Karpas-422 (cell line): ENCODE measurements at regions not wholly inside any gene's neighbourhood (a gene's known extent, or its start where the extent isn't known, plus 50 kb on each side); places are given as distances from the start of the nearest gene placed in this dataset.

Experiments
- DNase-seq: peaks from one replicate; pipeline ENCODE4 v3.0.0-alpha.2; 2015
- H2AFZ ChIP-seq: fragments of 200-600 bp; sonication (generic); 2 replicates; pipeline ENCODE4 v1.6.1; 2014; ENCODE audit warnings: antibody characterized with exemption, low read length, mixed read lengths
- H3K27ac ChIP-seq: fragments of 200-600 bp; sonication (generic); 2 replicates; pipeline ENCODE4 v1.5.1; 2014; ENCODE audit warnings: mild to moderate bottlenecking, low read length, moderate library complexity
- H3K27me3 ChIP-seq: fragments of 200-600 bp; sonication (generic); 2 replicates; pipeline ENCODE4 v1.6.1; 2014; ENCODE audit warnings: low read length, mixed read lengths
- H3K36me3 ChIP-seq: fragments of 200-600 bp; sonication (generic); 2 replicates; pipeline ENCODE4 v1.6.1; 2014; ENCODE audit warnings: low read length, mixed read lengths; ENCODE audit not compliant: insufficient read depth
- H3K4me1 ChIP-seq: fragments of 200-600 bp; sonication (generic); 2 replicates; pipeline ENCODE4 v1.6.1; 2014; ENCODE audit warnings: mild to moderate bottlenecking, low read length, mixed read lengths
- H3K4me2 ChIP-seq: fragments of 200-600 bp; sonication (generic); 2 replicates; pipeline ENCODE4 v1.6.1; 2014; ENCODE audit warnings: low read length, low read depth, mild to moderate bottlenecking; ENCODE audit not compliant: poor library complexity, severe bottlenecking
- H3K4me3 ChIP-seq: fragments of 200-600 bp; sonication (generic); 2 replicates; pipeline ENCODE4 v1.5.1; 2014; ENCODE audit warnings: mild to moderate bottlenecking, antibody characterized with exemption, low read length, mixed read lengths
- H3K79me2 ChIP-seq: fragments of 200-600 bp; sonication (generic); 2 replicates; pipeline ENCODE4 v1.6.1; 2014; ENCODE audit warnings: mild to moderate bottlenecking, low read length, mixed read lengths
- H3K9ac ChIP-seq: fragments of 200-600 bp; sonication (generic); 2 replicates; pipeline ENCODE4 v1.6.0; 2014; ENCODE audit warnings: low read length
- H3K9me2 ChIP-seq: fragments of 200-600 bp; sonication (generic), shearing (Covaris generic); replicated peaks from 2 replicates; pipeline ENCODE4 v1.6.0; 2014; ENCODE audit warnings: mild to moderate bottlenecking, low read length, moderate library complexity; ENCODE audit not compliant: insufficient read depth
- H3K9me3 ChIP-seq: fragments of 300-700, 200-600 bp; sonication (generic); 2 replicates; pipeline ENCODE4 v1.6.1; 2014; ENCODE audit warnings: low read length, mixed read lengths
- H4K20me1 ChIP-seq: fragments of 200-600 bp; sonication (generic); 2 replicates; pipeline ENCODE4 v1.6.1; 2014; ENCODE audit warnings: mild to moderate bottlenecking, antibody characterized with exemption, low read length, low read depth; ENCODE audit not compliant: insufficient read depth

- Histone ChIP-seq H4K20me1 (no peaks in the 10 kb centered on the region), H3K4me1 (peaks cover 48% of the 10 kb centered on the region), H3K27ac (no peak overlapping the region), H3K4me3 (no peak overlapping the region), H3K36me3 (peaks cover 15% of the 10 kb centered on the region; the same call in 1 of the 2 replicates), H3K9me3 (peaks cover 18% of the 10 kb centered on the region), H3K9ac (no peak overlapping the region), H3K9me2 (no peaks in the 10 kb centered on the region), H2AFZ (no peak overlapping the region), H3K4me2 (no peak overlapping the region), H3K27me3 (peaks cover 10% of the 10 kb centered on the region; the same call in 1 of the 2 replicates), H3K79me2 (no peaks in the 10 kb centered on the region)
- no peak for DNase-seq
Measured at GRCh38 chr17:72413077-72414031, 292.5 kb downstream of the SOX9 start.

DNA sequence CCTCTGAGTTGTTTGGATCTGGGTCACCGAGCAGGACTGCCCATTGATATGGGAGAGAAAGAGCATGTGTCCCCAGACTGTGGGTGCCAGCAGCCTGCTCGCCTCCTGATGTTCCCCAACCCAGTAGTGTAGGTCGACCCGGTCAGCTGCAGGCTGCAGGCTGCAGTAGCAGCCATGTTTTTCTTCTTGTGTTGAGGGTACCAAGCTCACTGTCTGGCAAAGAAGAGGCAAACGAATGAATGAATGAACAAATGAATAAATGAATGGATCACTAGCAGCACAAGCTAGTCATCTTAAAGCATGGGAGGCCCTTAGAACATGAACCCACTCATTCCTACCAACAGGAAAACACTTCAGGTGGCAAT lies 293.2 kb downstream of the SOX9 start:
- Histone ChIP-seq H3K4me2 (no peak overlapping the region), H3K4me3 (no peak overlapping the region), H3K36me3 (peaks cover 16% of the 10 kb centered on the region; the same call in 1 of the 2 replicates), H3K27ac (no peak overlapping the region), H3K27me3 (peaks cover 11% of the 10 kb centered on the region; the same call in 1 of the 2 replicates), H3K9ac (no peak overlapping the region), H4K20me1 (no peaks in the 10 kb centered on the region), H2AFZ (no peak overlapping the region), H3K9me3 (peaks cover 20% of the 10 kb centered on the region), H3K4me1 (peaks cover 46% of the 10 kb centered on the region), H3K9me2 (no peaks in the 10 kb centered on the region), H3K79me2 (no peaks in the 10 kb centered on the region)
- no peak for DNase-seq

- H3K9me2 ChIP-seq: no peaks in the 10 kb centered on the region
- H3K36me3 ChIP-seq: peaks cover 16% of the 10 kb centered on the region; the same call in 1 of the 2 replicates
- H3K27me3 ChIP-seq: peaks cover 11% of the 10 kb centered on the region; the same call in 1 of the 2 replicates
- no peaks in the 10 kb centered on the region for H3K79me2 ChIP-seq
- no peak overlapping the region for H3K9ac ChIP-seq
- peaks cover 20% of the 10 kb centered on the region for H3K9me3 ChIP-seq
- no peaks in the 10 kb centered on the region for H4K20me1 ChIP-seq
- H3K4me1 ChIP-seq: peaks cover 46% of the 10 kb centered on the region
- H3K4me2 ChIP-seq: no peak overlapping the region
- H3K4me3 ChIP-seq: no peak overlapping the region
- no peak overlapping the region for H3K27ac ChIP-seq
- DNase-seq: no peak
- no peak overlapping the region for H2AFZ ChIP-seq
Measured at GRCh38 chr17:72414967-72415853, 294.4 kb downstream of the SOX9 start.

- H3K4me2 ChIP-seq: peak overlapping the region; percentile 4
- H3K9ac ChIP-seq: no peak overlapping the region
- H3K4me1 ChIP-seq: peaks cover 46% of the 10 kb centered on the region
- peaks cover 16% of the 10 kb centered on the region; the same call in 1 of the 2 replicates for H3K36me3 ChIP-seq
- no peaks in the 10 kb centered on the region for H3K79me2 ChIP-seq
- H2AFZ ChIP-seq: no peak overlapping the region
- H3K9me2 ChIP-seq: no peaks in the 10 kb centered on the region
- no peak overlapping the region for H3K27ac ChIP-seq
- peaks cover 11% of the 10 kb centered on the region; the same call in 1 of the 2 replicates for H3K27me3 ChIP-seq
- no peaks in the 10 kb centered on the region for H4K20me1 ChIP-seq
- no peak overlapping the region for H3K4me3 ChIP-seq
- DNase-seq: no peak
- peaks cover 20% of the 10 kb centered on the region for H3K9me3 ChIP-seq
Measured at GRCh38 chr17:72416054-72416675, 295.3 kb downstream of the SOX9 start.

DNA sequence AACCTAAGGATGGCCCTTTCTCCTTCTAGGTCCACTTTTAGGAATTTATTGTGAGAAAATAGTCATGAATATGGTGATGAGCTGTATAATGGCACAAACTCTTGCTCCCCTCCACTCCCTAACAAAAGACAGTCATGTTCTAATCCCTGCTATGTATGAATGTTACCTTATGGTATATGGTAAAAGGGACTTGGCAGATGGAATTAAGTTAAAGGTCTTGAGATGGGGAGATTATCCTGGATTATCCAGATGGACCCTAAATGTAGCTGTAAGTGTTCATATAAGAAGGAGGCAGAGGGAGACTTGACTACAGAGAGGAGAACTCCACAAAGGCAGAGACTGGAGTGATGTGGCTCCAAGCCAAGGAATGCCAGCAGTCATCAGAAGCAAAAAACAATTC lies 296.1 kb downstream of the SOX9 start:
- no peaks in the 10 kb centered on the region for H3K79me2 ChIP-seq
- H3K9me3 ChIP-seq: peaks cover 20% of the 10 kb centered on the region
- H3K27ac ChIP-seq: no peak overlapping the region
- no peak overlapping the region for H3K9ac ChIP-seq
- H2AFZ ChIP-seq: no peak overlapping the region
- no peak for DNase-seq
- H3K4me3 ChIP-seq: no peak overlapping the region
- peaks cover 46% of the 10 kb centered on the region for H3K4me1 ChIP-seq
- no peaks in the 10 kb centered on the region for H4K20me1 ChIP-seq
- peaks cover 16% of the 10 kb centered on the region; the same call in 1 of the 2 replicates for H3K36me3 ChIP-seq
- H3K4me2 ChIP-seq: no peak overlapping the region
- peaks cover 11% of the 10 kb centered on the region; the same call in 1 of the 2 replicates for H3K27me3 ChIP-seq
- H3K9me2 ChIP-seq: no peaks in the 10 kb centered on the region

DNA sequence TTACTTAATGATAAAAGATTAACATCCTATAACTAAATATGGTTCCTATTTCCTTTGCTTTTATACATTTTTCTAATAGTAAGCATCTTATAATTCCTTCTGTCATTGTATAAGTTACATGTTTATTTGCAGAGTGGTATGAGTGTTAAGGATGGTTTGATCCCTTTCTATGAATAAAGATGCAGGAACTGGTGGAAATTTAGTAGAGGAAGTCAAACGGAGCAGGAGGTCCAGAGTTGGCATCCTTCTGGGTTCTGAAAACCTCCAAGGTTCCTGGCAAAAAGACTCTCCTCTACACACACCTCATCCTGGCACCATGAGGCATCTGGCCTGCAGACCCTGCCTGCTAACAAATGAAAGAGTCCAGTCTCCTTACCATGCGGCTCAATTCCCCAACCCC lies 296.8 kb downstream of the SOX9 start:
- Histone ChIP-seq H4K20me1 (no peaks in the 10 kb centered on the region), H3K36me3 (peaks cover 16% of the 10 kb centered on the region; the same call in 1 of the 2 replicates), H3K4me3 (no peak overlapping the region), H3K27ac (no peak overlapping the region), H3K9me3 (peaks cover 20% of the 10 kb centered on the region), H3K27me3 (peaks cover 11% of the 10 kb centered on the region; the same call in 1 of the 2 replicates), H2AFZ (no peak overlapping the region), H3K4me1 (peaks cover 53% of the 10 kb centered on the region), H3K9ac (no peak overlapping the region), H3K4me2 (no peak overlapping the region), H3K79me2 (no peaks in the 10 kb centered on the region), H3K9me2 (no peaks in the 10 kb centered on the region)
- DNase-seq: no peak

GRCh38 chr17:72419866-72420774 lies 299.3 kb downstream of the SOX9 start:
- DNase-seq: peak; percentile 96
- Histone ChIP-seq H3K4me1 (peaks cover 67% of the 10 kb centered on the region), H3K4me2 (peak overlapping the region; percentile 53), H3K4me3 (peak overlapping the region; percentile 9; the same call in 1 of the 2 replicates), H3K27me3 (peaks cover 11% of the 10 kb centered on the region; the same call in 1 of the 2 replicates), H3K9me3 (peaks cover 20% of the 10 kb centered on the region), H4K20me1 (no peaks in the 10 kb centered on the region), H3K9me2 (no peaks in the 10 kb centered on the region), H3K27ac (peak overlapping the region; percentile 89), H3K79me2 (no peaks in the 10 kb centered on the region), H2AFZ (no peak overlapping the region), H3K9ac (peak overlapping the region; percentile 55), H3K36me3 (peaks cover 16% of the 10 kb centered on the region; the same call in 1 of the 2 replicates)
